ENCODE measurements at regions not wholly inside any gene's neighbourhood (a gene's known extent, or its start where the extent isn't known, plus 50 kb on each side); places are given as distances from the start of the nearest gene placed in this dataset.

DNA sequence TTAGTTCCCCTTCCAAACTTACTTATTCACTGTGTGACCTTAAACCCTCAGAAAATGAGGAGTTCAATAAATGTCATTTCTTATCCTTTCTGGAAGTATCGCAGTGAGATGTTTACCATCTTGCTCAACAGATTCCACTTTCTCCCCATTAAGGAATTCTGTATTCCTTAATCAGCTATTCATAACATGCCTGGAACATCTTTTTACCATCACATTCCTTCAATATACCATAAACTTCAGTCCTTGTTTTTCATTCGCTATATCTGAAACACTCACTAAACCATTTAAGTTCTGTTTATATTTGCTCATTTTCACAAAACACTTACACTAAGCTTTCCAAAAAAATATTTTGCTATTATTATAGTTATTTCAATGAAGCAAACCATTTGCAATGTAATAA is 1158.6 kb downstream of the CDH12 start:
- no peaks in the 10 kb centered on the region for H4K20me1 ChIP-seq
- H3K9me3 ChIP-seq (replicated peaks in 1 of 11) = peaks cover 0 to 5% (median 0%) of the 10 kb centered on the region in 11 experiments; a peak in 1 of 22 replicates
- H3K4me3 ChIP-seq = no peak overlapping the region
- H3K27me3 ChIP-seq = no peaks in the 10 kb centered on the region
- TF ChIP-seq Cebpa-rat (IDR thresholded peaks at IDR 0.05) = no peak
- no peak overlapping the region for H3K9ac ChIP-seq
- no peaks in the 10 kb centered on the region for H3K4me1 ChIP-seq
- H3K4me2 ChIP-seq = no peak overlapping the region
- no peaks in the 10 kb centered on the region for H3K36me3 ChIP-seq
- no peak overlapping the region for H3K27ac ChIP-seq

DNA sequence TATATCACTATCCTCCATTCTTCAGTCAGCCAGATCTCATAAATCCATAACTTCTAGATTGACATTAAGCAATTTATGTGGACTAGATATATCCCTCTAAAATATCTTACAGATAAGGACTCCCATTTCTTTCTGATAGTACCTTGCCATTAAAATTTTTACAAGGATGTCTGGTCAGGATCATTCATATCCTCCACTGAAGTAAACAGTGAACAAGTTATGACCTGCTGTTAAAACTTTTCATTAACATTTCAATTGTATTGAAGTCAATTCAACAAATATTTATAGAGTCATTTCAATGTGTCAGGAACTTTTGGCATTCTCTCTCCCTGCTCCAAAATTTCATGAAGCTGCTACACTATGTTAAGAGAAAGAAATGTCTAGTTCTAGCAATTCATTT is 1159.6 kb downstream of the CDH12 start:
- TF ChIP-seq Cebpa-rat (IDR thresholded peaks at IDR 0.05) = no peak
- H3K27ac ChIP-seq = no peak overlapping the region
- H3K4me1 ChIP-seq = no peaks in the 10 kb centered on the region
- no peak overlapping the region for H3K9ac ChIP-seq
- H3K4me3 ChIP-seq = no peak overlapping the region
- H3K4me2 ChIP-seq = no peak overlapping the region
- no peaks in the 10 kb centered on the region for H4K20me1 ChIP-seq
- H3K9me3 ChIP-seq (replicated peaks in 1 of 11) = peaks cover 0 to 5% (median 0%) of the 10 kb centered on the region in 11 experiments; a peak in 1 of 22 replicates
- no peaks in the 10 kb centered on the region for H3K27me3 ChIP-seq
- H3K36me3 ChIP-seq = no peaks in the 10 kb centered on the region

DNA sequence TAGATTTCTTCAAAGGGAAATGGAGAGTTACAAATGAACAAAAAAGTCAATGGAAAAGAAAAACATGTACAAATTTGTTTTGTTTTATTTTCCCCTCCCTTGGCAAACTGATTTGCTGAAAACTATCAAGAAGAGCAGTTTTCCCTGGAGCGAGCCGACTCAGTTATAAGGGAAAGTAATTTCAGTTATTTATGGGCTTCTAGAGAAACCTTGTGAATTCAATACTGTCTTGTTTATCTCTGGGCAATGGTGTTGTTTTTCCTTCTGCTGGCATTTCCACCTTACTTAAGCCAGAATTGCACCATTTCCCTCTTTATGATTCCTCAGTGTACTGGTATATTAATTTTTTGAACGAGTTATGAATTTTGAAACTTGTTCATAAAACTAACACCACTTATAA is 1163.6 kb downstream of the CDH12 start:
- no peak overlapping the region for H3K27ac ChIP-seq
- no peak for TF ChIP-seq Cebpa-rat (IDR thresholded peaks at IDR 0.05)
- no peak overlapping the region for H3K4me2 ChIP-seq

DNA sequence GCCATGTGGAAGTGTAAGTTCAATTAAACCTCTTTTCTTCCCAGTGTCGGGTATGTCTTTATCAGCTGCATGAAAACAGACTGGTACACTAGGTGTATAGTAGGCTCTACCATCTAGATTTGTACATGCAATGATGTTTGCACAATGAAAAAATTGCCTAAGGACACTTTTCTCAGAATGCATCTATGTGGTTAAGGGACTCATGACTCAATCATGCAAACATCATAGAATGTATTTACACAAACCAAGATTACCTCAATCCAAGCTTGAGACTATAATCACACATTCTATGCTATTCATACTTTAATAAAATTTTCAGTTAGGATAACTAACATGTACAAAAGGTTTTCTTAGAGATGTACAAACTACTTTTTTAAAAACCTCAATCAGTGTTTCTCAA is 1164.5 kb downstream of the CDH12 start:
- Histone ChIP-seq H3K27ac (no peak overlapping the region), H3K4me2 (no peak overlapping the region), H3K27me3 (no peaks in the 10 kb centered on the region), H4K20me1 (no peaks in the 10 kb centered on the region), H3K9me3 (replicated peaks in 1 of 11) (no peaks in the 10 kb centered on the region), H3K9ac (no peak overlapping the region), H3K4me3 (no peak overlapping the region), H3K36me3 (no peaks in the 10 kb centered on the region), H3K4me1 (no peaks in the 10 kb centered on the region)
- TF ChIP-seq Cebpa-rat (IDR thresholded peaks at IDR 0.05) = no peak

More for the DNA sequence above, 1163.6 kb downstream of the CDH12 start:
- Histone ChIP-seq H3K4me1 (no peaks in the 10 kb centered on the region), H4K20me1 (no peaks in the 10 kb centered on the region), H3K9me3 (replicated peaks in 1 of 11) (no peaks in the 10 kb centered on the region), H3K36me3 (no peaks in the 10 kb centered on the region), H3K27me3 (no peaks in the 10 kb centered on the region), H3K9ac (no peak overlapping the region), H3K4me3 (no peak overlapping the region)

DNA sequence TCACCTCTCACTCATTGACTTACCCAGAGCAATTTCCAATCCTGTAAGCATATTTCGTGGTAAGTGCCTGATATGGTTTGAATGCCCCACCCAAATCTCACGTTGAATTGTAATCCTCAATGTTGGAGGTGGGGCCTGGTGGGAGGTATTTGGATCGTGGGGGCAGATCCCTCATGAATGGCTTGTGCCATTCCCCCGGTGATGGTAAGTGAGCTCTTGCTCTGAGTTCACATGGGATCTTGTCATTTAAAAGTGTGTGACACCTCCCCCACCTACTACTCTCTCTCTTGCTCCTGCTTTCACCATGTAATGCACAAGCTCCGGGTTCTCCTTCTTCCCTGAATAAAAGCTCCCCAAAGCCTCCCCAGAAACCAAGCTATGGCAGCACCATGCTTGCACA is 1165.5 kb downstream of the CDH12 start:
- Histone ChIP-seq H3K9me3 (replicated peaks in 1 of 11) (no peaks in the 10 kb centered on the region), H3K4me3 (no peak overlapping the region), H3K9ac (no peak overlapping the region), H3K27me3 (no peaks in the 10 kb centered on the region), H3K4me2 (no peak overlapping the region), H3K4me1 (no peaks in the 10 kb centered on the region), H4K20me1 (no peaks in the 10 kb centered on the region), H3K36me3 (no peaks in the 10 kb centered on the region), H3K27ac (no peak overlapping the region)
- TF ChIP-seq Cebpa-rat (IDR thresholded peaks at IDR 0.05) = no peak

DNA sequence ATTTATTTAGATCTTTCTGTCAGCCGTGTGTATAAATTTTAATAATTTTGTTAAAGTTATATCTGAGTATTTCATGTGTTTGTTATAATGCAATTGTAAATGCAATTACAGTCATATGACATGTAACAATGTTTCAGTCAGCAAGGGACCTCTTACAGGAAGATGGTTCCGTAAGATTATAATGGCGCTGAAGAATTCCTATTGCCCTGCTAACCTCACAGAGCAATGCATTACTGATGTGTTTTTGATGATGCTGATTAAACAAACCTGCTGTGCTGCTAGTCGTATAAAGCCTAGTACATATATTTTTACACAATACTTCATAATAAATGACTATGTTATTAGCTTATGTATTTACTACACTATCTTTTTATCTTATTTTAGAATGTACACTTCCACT is 1166.4 kb downstream of the CDH12 start:
- H3K4me3 ChIP-seq = no peak overlapping the region
- no peak for TF ChIP-seq Cebpa-rat (IDR thresholded peaks at IDR 0.05)
- H3K36me3 ChIP-seq = no peaks in the 10 kb centered on the region
- H3K9ac ChIP-seq = no peak overlapping the region
- H3K27me3 ChIP-seq = no peaks in the 10 kb centered on the region
- H3K4me2 ChIP-seq = no peak overlapping the region
- H3K9me3 ChIP-seq (replicated peaks in 1 of 11) = no peaks in the 10 kb centered on the region
- no peaks in the 10 kb centered on the region for H3K4me1 ChIP-seq
- no peak overlapping the region for H3K27ac ChIP-seq
- H4K20me1 ChIP-seq = no peaks in the 10 kb centered on the region

DNA sequence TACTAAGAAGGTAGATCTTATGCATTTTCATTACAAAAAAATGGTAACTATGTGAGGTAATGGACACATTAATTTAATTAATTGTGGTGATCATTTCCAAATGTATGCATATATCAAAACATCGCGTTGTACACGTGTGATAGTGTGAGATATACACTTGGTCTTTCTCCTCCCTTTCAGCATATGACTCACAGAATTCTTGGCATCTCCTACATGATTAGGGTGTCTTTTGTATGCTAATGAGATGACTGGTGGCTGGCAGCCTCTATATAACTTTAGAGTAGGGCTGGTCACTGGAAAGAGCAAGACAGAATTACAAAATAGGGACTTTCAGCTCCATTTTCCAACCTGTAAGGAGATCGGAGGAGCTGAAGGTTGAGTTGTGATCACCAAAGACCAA is 1167.6 kb downstream of the CDH12 start:
- Histone ChIP-seq H3K4me3 (no peak overlapping the region), H3K27me3 (no peaks in the 10 kb centered on the region), H3K27ac (no peak overlapping the region), H3K9me3 (replicated peaks in 1 of 11) (no peaks in the 10 kb centered on the region), H3K4me2 (no peak overlapping the region), H4K20me1 (no peaks in the 10 kb centered on the region), H3K36me3 (no peaks in the 10 kb centered on the region), H3K9ac (no peak overlapping the region), H3K4me1 (no peaks in the 10 kb centered on the region)
- TF ChIP-seq Cebpa-rat (IDR thresholded peaks at IDR 0.05) = no peak

DNA sequence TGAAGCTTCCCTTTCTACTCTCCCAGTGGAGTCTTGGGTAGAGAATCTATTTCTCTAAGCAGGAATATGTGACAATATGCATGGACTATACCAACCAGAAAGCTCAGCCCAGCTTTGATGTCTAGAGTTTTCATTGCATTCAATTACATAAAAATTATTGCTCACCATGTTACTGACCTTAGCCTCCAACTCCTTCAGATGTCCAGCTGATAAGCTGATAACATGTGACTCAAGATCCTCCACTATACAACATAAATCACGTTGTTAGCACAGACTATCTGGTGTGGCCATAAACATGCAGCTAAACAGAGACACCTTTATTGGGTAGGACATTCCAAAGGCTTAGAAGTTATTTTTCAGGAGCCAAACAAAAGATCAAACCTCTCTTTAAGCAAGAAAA is 1168.2 kb downstream of the CDH12 start:
- no peak for TF ChIP-seq Cebpa-rat (IDR thresholded peaks at IDR 0.05)
- Histone ChIP-seq H3K4me1 (no peaks in the 10 kb centered on the region), H3K4me3 (no peak overlapping the region)

DNA sequence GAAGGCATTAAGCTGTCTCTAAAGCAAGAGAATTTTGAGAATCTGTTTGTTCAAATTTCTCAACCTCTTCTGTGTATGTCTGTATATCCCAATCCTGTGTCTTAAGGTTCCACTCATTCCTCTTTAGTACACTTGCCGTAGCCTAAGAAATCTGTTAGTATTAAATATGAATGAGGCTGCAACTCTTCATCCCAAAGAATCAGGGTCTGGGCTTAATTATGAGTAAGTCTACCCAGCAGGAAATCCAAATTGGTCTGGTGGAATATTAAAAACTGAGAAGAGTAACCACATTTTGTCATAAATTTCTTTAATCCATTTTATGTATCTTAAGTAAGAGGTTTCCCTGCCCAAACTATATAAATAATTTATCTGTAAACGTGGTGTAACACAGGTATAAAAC is 1171.2 kb downstream of the CDH12 start:
- H3K9me3 ChIP-seq (replicated peaks in 1 of 11) = no peaks in the 10 kb centered on the region
- H3K36me3 ChIP-seq = no peaks in the 10 kb centered on the region
- H3K9ac ChIP-seq = no peak overlapping the region
- H3K27ac ChIP-seq = no peak overlapping the region
- H3K27me3 ChIP-seq = no peaks in the 10 kb centered on the region
- H3K4me1 ChIP-seq = no peaks in the 10 kb centered on the region
- no peaks in the 10 kb centered on the region for H4K20me1 ChIP-seq
- H3K4me2 ChIP-seq = no peak overlapping the region
- TF ChIP-seq Cebpa-rat (IDR thresholded peaks at IDR 0.05) = no peak
- no peak overlapping the region for H3K4me3 ChIP-seq

More for the DNA sequence above, 1168.2 kb downstream of the CDH12 start:
- Histone ChIP-seq H3K27me3 (no peaks in the 10 kb centered on the region), H4K20me1 (no peaks in the 10 kb centered on the region), H3K27ac (no peak overlapping the region), H3K9me3 (replicated peaks in 1 of 11) (no peaks in the 10 kb centered on the region), H3K36me3 (no peaks in the 10 kb centered on the region), H3K4me2 (no peak overlapping the region), H3K9ac (no peak overlapping the region)

DNA sequence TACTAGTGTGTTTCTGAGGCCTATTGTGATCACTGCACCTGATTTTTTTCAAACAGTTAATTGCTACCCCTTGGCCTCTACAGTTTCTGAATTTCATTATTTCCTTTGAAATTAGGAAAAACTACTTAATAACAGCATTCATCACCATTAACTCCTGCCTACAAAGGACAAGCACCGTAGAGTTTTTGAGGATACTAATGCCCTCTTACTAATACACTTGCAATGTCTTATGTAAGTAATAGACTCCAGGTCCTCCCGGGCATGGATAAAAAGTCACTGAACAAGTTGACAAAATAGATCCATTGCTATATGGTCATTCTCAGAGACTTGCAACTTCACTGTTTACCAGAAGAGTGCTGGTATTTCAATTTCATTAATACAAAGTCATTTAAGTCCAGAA is 1172.5 kb downstream of the CDH12 start:
- Histone ChIP-seq H3K4me1 (no peaks in the 10 kb centered on the region), H3K27ac (no peak overlapping the region), H3K4me3 (no peak overlapping the region), H3K27me3 (no peaks in the 10 kb centered on the region), H3K4me2 (no peak overlapping the region), H3K36me3 (no peaks in the 10 kb centered on the region), H3K9me3 (replicated peaks in 1 of 11) (no peaks in the 10 kb centered on the region), H4K20me1 (no peaks in the 10 kb centered on the region), H3K9ac (no peak overlapping the region)
- no peak for TF ChIP-seq Cebpa-rat (IDR thresholded peaks at IDR 0.05)

DNA sequence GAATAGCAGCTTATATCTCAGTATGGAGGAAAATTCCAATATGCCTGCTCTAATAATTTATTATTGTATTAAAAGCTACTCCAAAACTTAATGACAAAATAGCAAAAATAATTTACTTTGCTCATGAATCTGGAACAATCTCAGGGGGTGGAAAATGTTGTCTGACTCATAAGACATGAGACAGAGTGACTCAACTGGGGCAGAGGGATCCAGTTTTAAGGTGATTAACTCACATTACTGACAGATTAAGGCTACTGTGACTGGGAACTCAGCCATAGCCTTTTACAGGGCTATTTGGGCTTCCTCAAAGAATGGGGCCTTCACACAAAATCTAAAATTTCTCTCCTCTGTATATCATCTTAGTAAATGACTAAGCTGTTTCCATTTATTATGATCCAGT is 1172.9 kb downstream of the CDH12 start:
- no peak for TF ChIP-seq Cebpa-rat (IDR thresholded peaks at IDR 0.05)
- no peak overlapping the region for H3K9ac ChIP-seq
- no peak overlapping the region for H3K4me3 ChIP-seq
- no peaks in the 10 kb centered on the region for H3K9me3 ChIP-seq (replicated peaks in 1 of 11)
- H4K20me1 ChIP-seq = no peaks in the 10 kb centered on the region
- H3K27me3 ChIP-seq = no peaks in the 10 kb centered on the region
- no peak overlapping the region for H3K4me2 ChIP-seq
- H3K4me1 ChIP-seq = no peaks in the 10 kb centered on the region
- H3K36me3 ChIP-seq = no peaks in the 10 kb centered on the region
- no peak overlapping the region for H3K27ac ChIP-seq

Measured in BLaER1 treated with 17β-estradiol and CSF1 and Interleukin-3, amounts not matched to agents 10 nM and 100 nM (cell line).